Effector memory CD8-positive, alpha-beta T cell (primary cell): ENCODE measurements at regions not wholly inside any gene's neighbourhood (a gene's known extent, or its start where the extent isn't known, plus 50 kb on each side); places are given as distances from the start of the nearest gene placed in this dataset.
"Not testable (repeated sequence)": the region's sequence is repeated elsewhere in the genome, so short reads cannot be mapped to it uniquely, and the experiment has no call there.

Experiments used
- ATAC-seq: fragments of 150-1000 bp; cut with Tn5 transposase; replicated peaks from 2 replicates; pipeline ENCODE4 v1.10.0; 2021; ENCODE audit warnings: mild to moderate bottlenecking, moderate library complexity
- DNase-seq, 3 experiments: peaks; one replicate each; pipeline ENCODE4 v3.0.0; 2021
- H3K27ac Mint-ChIP-seq, 2 donors: one replicate each; pipeline ENCODE4 v1.8.0; 2022; ENCODE audit warnings: mild to moderate bottlenecking in 2 of 2, mixed read lengths in 2 of 2, moderate library complexity in 2 of 2
- H3K27me3 Mint-ChIP-seq, 2 donors: one replicate each; pipeline ENCODE4 v1.8.0; 2022; ENCODE audit warnings: mixed read lengths in 2 of 2
- H3K36me3 Mint-ChIP-seq: one replicate; pipeline ENCODE4 v1.8.0; 2022; ENCODE audit warnings: mild to moderate bottlenecking, moderate library complexity, mixed read lengths; ENCODE audit not compliant: insufficient read depth
- H3K4me1 Mint-ChIP-seq, 2 donors: one replicate each; pipeline ENCODE4 v1.8.0; 2022; ENCODE audit warnings: low read depth in 2 of 2, mixed read lengths in 2 of 2
- H3K4me3 Mint-ChIP-seq, 2 donors: one replicate each; pipeline ENCODE4 v1.8.0; 2022; ENCODE audit warnings: mild to moderate bottlenecking in 2 of 2, mixed read lengths in 2 of 2, moderate library complexity in 2 of 2
- H3K9me3 Mint-ChIP-seq, 2 donors: one replicate each; pipeline ENCODE4 v1.8.0; 2022; ENCODE audit warnings: mixed read lengths in 2 of 2

DNA sequence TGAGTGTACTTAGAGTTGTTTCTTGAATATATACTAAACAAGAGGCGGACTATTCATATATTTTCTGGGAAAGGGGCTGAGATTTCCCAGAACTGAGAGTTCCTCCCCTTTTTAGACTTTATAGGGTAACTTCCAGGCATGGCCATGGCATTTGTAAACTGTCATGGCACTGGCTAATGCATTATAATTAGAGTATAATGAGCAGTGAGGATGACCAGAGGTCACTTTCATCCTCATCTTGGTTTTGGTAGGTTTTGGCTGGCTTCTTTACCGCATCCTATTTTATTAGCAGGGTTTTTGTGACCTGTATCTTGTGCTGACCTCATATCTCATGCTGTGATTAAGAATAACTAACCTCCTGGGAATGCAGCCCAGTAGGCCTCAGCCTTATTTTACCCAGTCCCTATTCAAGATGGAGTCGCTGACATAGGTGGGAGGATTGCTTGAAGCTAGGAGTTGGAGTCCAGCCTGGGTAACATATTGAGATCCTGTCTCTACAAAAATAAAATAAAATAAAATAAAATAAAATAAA lies 91.4 kb downstream of the MOBP start:
- no peak for DNase-seq
- no peaks in the 10 kb centered on the region for H3K9me3 Mint-ChIP-seq
- ATAC-seq, result no peak
- peaks cover 12 to 14% of the 10 kb centered on the region in 2 donors for H3K27me3 Mint-ChIP-seq
- H3K27ac Mint-ChIP-seq, result no peak overlapping the region
- no peaks in the 10 kb centered on the region for H3K36me3 Mint-ChIP-seq
- no peak overlapping the region for H3K4me3 Mint-ChIP-seq
- H3K4me1 Mint-ChIP-seq, result no peaks in the 10 kb centered on the region

DNA sequence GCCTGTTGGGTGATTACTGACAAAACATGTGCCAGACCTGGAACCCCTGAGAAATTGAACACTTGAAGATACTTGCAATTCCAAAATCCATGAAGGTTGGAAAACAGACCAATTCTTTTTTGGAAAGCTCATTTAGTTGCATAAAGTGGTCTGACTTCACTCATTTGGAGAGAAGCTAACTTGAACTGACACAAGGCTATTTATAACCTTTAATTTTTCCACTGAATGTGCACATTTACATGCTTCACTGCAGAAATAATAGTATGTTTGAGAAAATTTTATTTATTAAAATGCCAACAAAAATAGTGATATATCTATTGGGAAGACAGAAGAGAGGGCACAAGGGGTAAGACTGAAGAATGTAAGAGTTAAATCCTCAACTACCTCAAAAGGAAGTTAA lies 92.1 kb downstream of the MOBP start:
- Mint-ChIP-seq H3K4me3 (no peak overlapping the region), H3K27ac (no peak overlapping the region), H3K9me3 (no peaks in the 10 kb centered on the region), H3K27me3 (peaks cover 6 to 11% of the 10 kb centered on the region in 2 donors), H3K4me1 (no peaks in the 10 kb centered on the region), H3K36me3 (no peaks in the 10 kb centered on the region)
- no peak for ATAC-seq
- no peak for DNase-seq

DNA sequence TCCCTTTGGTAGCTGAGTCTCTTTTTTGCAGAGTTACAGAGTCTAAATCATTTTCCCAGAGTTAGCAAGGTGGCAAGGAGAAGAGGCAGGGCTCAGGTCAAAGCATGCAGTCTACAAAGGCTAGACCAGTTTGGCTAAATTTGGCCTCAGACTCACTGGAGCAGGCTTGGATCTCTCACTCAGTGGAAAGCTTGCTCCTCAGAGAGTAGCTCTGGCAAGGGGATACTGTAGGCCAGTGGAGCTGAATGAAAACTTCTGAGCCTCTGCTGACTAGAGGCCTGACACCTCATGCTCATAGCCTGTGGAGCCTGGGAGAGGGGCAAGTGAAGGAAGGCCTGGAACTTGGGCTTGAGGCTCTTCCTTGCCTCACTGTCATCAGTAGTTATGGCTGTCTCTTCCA lies 101.0 kb downstream of the MOBP start:
- no peaks in the 10 kb centered on the region for H3K4me1 Mint-ChIP-seq
- H3K36me3 Mint-ChIP-seq, result no peaks in the 10 kb centered on the region
- ATAC-seq (no peak), DNase-seq (no peak)
- H3K4me3 Mint-ChIP-seq, result no peak overlapping the region
- peaks cover 19 to 31% of the 10 kb centered on the region in 2 donors for H3K27me3 Mint-ChIP-seq
- no peak overlapping the region for H3K27ac Mint-ChIP-seq
- H3K9me3 Mint-ChIP-seq, result no peaks in the 10 kb centered on the region

DNA sequence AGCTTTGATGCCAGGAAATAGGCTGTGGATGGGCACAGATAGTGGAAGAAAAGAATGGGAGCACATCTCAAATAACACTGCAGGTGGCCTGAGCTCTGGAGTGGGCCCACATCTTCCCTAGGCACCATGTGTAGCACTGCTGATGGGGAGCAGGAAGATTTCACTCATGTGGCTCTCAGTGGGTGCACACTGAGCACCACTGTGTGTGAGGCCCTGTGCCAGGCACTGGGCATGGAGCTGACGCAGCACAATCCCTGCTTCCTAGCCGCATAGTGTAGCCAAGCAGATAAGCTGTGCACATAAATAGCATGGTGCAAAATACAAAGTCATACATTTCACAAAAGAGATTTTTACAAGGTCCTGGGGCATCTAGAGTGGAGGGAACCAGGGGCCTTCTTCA lies 101.6 kb downstream of the MOBP start:
- ATAC-seq, result no peak
- Mint-ChIP-seq H3K4me3 (no peak overlapping the region), H3K27ac (no peak overlapping the region), H3K9me3 (no peaks in the 10 kb centered on the region), H3K36me3 (no peaks in the 10 kb centered on the region), H3K27me3 (peaks cover 19 to 31% of the 10 kb centered on the region in 2 donors), H3K4me1 (no peaks in the 10 kb centered on the region)
- no peak for DNase-seq

DNA sequence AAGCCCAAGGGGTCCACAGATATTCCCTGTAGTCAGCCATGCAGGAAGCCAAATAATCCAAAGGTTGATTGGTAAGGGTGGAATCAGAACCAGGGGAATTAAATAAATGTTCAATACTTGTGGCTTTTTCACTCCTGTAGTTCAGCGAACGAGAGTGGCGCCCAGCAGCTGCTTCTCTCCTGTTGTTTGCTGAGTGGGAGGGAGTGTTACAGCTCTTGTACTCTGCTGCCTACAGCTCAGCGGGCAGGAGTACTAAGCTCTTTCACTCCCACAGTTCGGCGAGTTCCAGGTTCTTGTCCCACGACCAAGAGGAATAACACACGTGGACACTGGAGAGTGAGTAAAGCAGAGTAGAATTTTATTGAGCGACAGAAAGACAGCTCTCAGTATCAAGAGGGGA lies 105.9 kb downstream of the MOBP start:
- Mint-ChIP-seq H3K27me3 (peaks cover 10 to 26% of the 10 kb centered on the region in 2 donors), H3K4me3 (no peak overlapping the region), H3K27ac (no peak overlapping the region), H3K36me3 (no peaks in the 10 kb centered on the region), H3K4me1 (no peaks in the 10 kb centered on the region), H3K9me3 (no peaks in the 10 kb centered on the region)
- no peak for DNase-seq
- no peak for ATAC-seq

DNA sequence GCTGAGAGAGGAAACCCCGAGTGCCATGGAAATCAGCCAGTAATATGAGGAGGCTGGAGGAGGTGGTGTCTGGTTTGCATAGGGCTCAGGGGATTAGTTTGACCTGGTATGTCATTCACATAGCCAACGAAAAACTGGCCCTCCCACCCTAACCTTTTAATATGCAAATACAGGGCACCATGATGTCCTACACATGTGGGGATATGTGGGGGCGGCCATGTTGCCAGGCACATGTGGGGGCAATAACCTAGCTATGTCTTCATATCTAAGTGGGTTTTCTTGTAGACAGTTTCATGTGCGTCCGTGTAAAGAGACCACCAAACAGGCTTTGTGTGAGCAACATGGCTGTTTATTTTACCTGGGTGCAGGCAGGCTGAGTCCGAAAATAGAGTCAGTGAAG lies 110.1 kb downstream of the MOBP start:
- ATAC-seq, result no peak
- no peak overlapping the region for H3K4me3 Mint-ChIP-seq
- no peak overlapping the region for H3K27ac Mint-ChIP-seq
- no peak for DNase-seq
- H3K4me1 Mint-ChIP-seq, result no peaks in the 10 kb centered on the region
- peaks cover 44 to 49% of the 10 kb centered on the region in 2 donors for H3K27me3 Mint-ChIP-seq
- H3K9me3 Mint-ChIP-seq, result no peaks in the 10 kb centered on the region
- H3K36me3 Mint-ChIP-seq, result no peaks in the 10 kb centered on the region

DNA sequence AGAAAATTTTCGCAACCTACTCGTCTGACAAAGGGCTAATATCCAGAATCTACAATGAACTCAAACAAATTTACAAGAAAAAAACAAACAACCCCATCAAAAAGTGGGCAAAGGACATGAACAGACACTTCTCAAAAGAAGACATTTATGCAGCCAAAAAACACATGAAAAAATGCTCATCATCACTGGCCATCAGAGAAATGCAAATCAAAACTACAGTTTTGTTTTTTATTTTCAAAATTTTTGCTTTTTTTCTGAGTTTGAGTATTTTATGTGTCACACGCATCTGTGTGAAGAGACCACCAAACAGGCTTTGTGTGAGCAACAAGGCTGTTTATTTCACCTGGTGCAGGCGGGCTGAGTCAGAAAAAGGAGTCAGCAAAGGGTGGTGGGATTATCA lies 118.7 kb downstream of the MOBP start:
- not testable (repeated sequence) for H3K36me3 Mint-ChIP-seq, H3K9me3 Mint-ChIP-seq, H3K27ac Mint-ChIP-seq, H3K4me3 Mint-ChIP-seq, H3K4me1 Mint-ChIP-seq, DNase-seq, ATAC-seq
- H3K27me3 Mint-ChIP-seq, result peaks cover 20 to 27% of the 10 kb centered on the region in 2 donors

DNA sequence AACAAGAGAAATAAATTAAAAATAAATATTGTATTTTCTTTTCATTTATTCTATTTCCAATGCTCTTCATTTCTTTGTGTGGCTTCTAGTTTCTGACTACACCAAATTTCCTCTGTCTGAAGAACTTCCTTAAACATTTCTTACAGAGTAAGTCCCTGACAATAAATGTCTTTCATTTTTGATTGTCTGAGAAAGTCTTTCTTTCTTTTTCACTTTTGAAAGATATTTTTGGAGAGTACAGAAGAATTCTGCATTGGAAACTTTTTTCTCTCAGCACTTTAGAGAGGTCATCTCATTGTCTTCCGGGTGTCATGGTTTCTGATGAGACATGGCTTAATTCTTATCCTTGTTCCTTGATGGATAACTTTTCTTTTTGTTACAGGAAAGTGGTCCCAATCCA lies 119.6 kb downstream of the MOBP start:
- no peak for ATAC-seq
- Mint-ChIP-seq H3K36me3 (no peaks in the 10 kb centered on the region), H3K4me1 (no peaks in the 10 kb centered on the region)

DNA sequence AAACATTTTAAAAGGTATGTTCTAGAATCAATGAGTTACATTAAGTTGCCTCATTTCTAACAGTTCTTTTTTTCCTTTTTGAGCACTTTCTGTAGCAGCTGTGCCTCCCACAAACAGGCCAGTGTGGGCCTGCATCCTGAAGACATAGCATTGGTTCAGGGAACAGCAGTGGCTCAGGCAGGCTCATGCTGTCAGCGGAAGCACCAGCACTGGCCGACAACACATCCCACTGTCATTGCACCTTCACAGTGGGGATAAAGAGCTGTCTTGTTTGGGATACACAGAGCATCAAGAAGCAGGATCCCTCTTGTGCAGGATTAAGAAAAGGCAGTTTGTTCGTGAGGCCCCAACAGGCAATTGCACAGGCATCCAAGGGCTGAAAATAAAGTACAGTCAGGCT lies 123.3 kb downstream of the MOBP start:
- no peak overlapping the region for H3K27ac Mint-ChIP-seq
- no peaks in the 10 kb centered on the region for H3K36me3 Mint-ChIP-seq
- no peaks in the 10 kb centered on the region for H3K9me3 Mint-ChIP-seq
- ATAC-seq (no peak), DNase-seq (no peak)
- H3K4me1 Mint-ChIP-seq, result no peaks in the 10 kb centered on the region
- H3K4me3 Mint-ChIP-seq, result no peak overlapping the region
- peaks cover 9 to 12% of the 10 kb centered on the region in 2 donors for H3K27me3 Mint-ChIP-seq

More for the DNA sequence above, 119.6 kb downstream of the MOBP start:
- DNase-seq, result no peak
- peaks cover 11 to 18% of the 10 kb centered on the region in 2 donors for H3K27me3 Mint-ChIP-seq
- peaks cover 0 to 2% of the 10 kb centered on the region in 2 donors for H3K9me3 Mint-ChIP-seq
- no peak overlapping the region for H3K27ac Mint-ChIP-seq
- no peak overlapping the region for H3K4me3 Mint-ChIP-seq

DNA sequence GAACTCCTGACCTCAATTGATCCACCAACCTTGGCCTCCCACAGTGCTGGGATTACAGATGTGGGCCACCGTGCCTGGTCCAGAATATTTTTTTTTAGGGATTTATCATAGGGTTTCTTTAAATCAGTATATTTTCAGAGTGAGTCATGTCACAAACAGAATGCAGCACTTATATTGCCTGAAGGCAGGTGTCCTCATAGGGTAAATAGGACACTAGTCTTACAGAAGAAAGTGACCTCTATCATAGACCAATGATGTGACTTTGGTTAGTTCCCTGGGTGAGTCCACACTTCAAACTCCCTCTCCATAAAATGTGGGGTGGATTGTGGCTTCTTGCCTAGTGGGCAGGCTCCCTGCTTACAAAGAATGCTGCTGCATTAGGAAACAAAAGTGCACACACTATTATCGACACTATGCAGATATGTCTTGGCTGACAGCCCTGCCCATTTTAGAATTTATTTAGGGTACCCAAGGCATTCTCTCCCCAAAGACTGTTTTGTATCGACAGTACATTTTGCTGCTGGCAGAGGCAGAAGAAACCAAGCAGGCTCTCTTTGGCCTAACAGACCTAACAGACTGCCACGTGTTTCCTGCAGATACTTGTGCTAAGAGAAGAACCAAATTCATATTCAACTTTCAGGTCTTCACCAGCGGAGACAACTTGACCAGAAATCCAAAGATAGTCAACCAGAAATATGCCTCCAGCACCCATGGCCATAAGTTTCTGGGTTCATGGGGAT lies 125.0 kb downstream of the MOBP start:
- no peak overlapping the region for H3K27ac Mint-ChIP-seq
- H3K9me3 Mint-ChIP-seq, result no peaks in the 10 kb centered on the region
- ATAC-seq (no peak), DNase-seq (no peak)
- H3K27me3 Mint-ChIP-seq, result peaks cover 12 to 22% of the 10 kb centered on the region in 2 donors
- H3K4me3 Mint-ChIP-seq, result no peak overlapping the region
- H3K4me1 Mint-ChIP-seq, result no peaks in the 10 kb centered on the region
- H3K36me3 Mint-ChIP-seq, result no peaks in the 10 kb centered on the region

DNA sequence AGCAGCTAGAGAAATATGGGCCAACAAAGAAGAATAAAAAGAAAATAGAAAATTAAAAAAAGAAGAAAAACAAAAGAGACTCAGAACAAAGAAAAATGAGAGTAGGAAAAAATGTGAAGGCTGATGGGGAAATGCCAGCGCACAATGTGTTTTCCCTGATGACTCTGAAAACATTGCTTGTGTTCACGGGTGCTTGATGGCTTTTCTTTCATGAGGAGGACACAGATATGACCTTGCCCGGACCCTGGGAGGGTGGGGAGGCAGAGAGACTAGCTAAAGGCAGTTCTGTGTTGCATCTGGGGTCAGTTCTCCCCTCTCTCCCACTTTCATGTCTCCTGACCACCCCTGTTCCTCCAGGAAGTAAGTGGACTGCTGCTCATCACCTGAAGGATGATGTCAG lies 125.9 kb downstream of the MOBP start:
- ATAC-seq, result no peak
- Mint-ChIP-seq H3K36me3 (no peaks in the 10 kb centered on the region), H3K27me3 (peaks cover 12 to 22% of the 10 kb centered on the region in 2 donors), H3K9me3 (no peaks in the 10 kb centered on the region), H3K4me3 (no peak overlapping the region), H3K4me1 (no peaks in the 10 kb centered on the region), H3K27ac (no peak overlapping the region)
- DNase-seq, result no peak

DNA sequence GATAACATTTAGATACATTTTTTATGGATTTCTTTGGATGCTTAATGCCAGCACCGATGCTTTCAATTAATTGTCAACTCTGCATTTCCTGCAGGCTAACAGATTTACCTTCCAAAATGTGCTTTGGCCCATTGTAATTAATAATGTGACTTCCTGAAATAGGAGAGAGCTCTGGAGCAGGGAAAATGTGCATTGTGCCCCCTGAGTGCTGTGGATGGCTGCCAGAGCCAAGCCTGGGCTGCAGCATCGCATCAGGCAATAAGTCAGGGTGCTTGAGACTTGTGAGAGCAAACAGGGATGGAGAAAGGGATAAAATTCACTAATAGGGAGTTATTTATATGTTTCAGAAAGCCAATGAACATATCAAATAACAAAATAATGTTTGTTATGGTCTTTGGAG lies 133.8 kb downstream of the MOBP start:
- Mint-ChIP-seq H3K27me3 (peaks cover 18 to 22% of the 10 kb centered on the region in 2 donors), H3K4me3 (no peak overlapping the region), H3K27ac (no peak overlapping the region), H3K4me1 (no peaks in the 10 kb centered on the region), H3K9me3 (peaks cover 0 to 9% of the 10 kb centered on the region in 2 donors), H3K36me3 (no peaks in the 10 kb centered on the region)
- DNase-seq, result no peak
- no peak for ATAC-seq

DNA sequence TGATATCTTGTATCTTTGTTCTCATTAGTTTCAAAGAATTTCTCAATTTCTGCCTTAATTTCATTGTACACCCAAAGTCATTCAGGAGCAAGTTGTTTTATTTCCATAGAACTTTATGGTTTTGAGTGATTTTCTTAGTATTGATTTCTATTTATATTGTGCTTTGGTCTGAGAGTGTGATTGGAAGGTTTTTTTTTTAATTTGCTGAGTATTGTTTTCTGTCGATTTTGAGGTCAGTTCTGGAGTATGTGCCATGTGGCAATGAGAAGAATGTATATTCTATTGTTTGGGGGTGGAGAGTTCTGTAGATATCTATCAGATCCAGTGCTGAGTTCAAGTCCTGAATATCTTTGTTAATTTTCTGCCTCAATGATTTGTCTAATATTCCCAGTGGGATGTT lies 138.4 kb downstream of the MOBP start:
- H3K4me1 Mint-ChIP-seq, result no peaks in the 10 kb centered on the region
- H3K27ac Mint-ChIP-seq, result no peak overlapping the region
- H3K36me3 Mint-ChIP-seq, result no peaks in the 10 kb centered on the region
- ATAC-seq, result no peak
- no peak for DNase-seq
- H3K4me3 Mint-ChIP-seq, result no peak overlapping the region
- H3K9me3 Mint-ChIP-seq, result peaks cover 0 to 9% of the 10 kb centered on the region in 2 donors
- peaks cover 32 to 45% of the 10 kb centered on the region in 2 donors for H3K27me3 Mint-ChIP-seq

DNA sequence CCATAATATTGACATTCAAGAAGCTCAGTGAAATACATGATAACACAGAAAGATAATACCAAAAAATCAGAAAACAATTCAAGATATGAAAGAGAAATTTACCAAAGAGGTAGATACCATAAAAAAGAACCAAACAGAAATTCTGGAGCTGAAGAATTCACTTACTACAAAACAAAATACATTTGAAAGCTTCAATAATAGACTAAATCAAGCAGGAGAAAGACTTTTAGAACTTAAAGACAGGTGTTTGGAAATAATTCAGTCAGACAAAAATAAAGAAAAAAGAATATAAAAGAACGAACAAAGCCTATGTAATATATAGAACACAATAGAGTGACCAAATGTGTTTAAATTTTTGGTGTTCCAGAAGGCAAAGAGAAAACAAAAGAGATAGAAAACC lies 158.7 kb downstream of the MOBP start:
- H3K4me3 Mint-ChIP-seq, result no peak overlapping the region

More for the DNA sequence above, 158.7 kb downstream of the MOBP start:
- no peak for ATAC-seq
- H3K36me3 Mint-ChIP-seq, result no peaks in the 10 kb centered on the region
- H3K4me1 Mint-ChIP-seq, result no peaks in the 10 kb centered on the region
- no peak overlapping the region for H3K27ac Mint-ChIP-seq
- DNase-seq, result no peak
- H3K27me3 Mint-ChIP-seq, result peaks cover 4 to 12% of the 10 kb centered on the region in 2 donors
- H3K9me3 Mint-ChIP-seq, result peaks cover 6 to 31% of the 10 kb centered on the region in 2 donors
